Epidermal melanocyte (primary cell): ENCODE measurements at regions not wholly inside any gene's neighbourhood (a gene's known extent, or its start where the extent isn't known, plus 50 kb on each side); places are given as distances from the start of the nearest gene placed in this dataset.

Source experiments
- DNase-seq: peaks from one replicate; pipeline ENCODE4 v3.0.0; 2011; ENCODE audit warnings: low spot score; ENCODE audit not compliant: insufficient read length

DNA sequence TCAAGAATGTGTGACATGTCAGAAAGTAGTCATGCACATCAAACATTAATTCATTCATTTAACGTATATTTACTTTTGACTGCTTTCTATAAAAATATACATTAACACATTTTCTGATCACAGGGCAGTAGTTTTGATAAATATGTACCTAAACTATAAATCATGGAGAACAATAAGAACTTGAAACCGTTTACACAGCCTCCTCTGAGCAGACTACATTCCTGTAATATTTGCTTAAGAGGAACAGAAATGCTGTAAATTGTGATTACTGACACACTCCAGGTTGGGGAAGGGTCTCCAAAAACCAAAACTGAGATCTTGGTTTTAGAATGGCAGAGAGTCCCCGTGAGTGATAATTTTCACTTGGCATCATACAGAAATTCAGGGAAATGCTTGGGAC lies 120.7 kb upstream of the PPARGC1A start:
- no peak for DNase-seq

DNA sequence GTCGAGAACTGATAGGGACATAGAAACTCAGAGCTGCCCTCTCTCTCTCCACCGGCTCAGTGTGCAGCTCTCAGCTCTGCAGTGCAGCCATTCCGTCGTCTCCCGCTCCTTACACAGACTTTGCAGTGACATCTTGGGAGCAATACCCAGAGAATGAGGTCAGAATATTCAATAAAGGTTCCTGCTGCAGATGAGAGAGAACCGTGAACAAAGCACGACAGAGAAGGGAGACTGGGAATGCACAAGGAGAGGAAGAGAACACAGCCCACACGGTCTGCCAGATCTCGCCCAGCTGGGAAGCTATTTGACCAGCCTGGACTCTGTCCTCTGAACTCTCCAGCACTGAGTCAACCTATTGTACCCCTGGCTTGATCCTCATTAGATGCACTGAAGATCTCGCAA lies 118.0 kb upstream of the PPARGC1A start:
- DNase-seq: no peak

DNA sequence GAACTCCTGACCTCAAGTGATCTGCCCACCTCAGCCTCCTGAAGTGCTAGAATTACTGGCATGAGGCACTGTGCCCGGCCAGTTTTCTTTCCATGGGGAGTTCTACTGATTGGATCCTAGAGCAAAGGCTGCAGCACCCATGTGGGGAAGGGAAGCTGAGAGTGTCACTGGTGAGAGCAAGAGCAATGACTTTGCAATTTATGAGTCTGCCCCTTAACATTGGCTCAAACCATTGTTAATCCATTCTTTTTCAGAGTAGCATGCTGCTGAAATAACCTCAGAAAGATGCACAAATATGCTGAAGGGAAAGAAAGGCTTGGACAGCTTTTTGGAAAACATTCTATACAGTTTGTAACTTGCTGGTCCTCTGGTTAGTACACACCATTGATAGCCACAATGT lies 116.4 kb upstream of the PPARGC1A start:
- DNase-seq: no peak

DNA sequence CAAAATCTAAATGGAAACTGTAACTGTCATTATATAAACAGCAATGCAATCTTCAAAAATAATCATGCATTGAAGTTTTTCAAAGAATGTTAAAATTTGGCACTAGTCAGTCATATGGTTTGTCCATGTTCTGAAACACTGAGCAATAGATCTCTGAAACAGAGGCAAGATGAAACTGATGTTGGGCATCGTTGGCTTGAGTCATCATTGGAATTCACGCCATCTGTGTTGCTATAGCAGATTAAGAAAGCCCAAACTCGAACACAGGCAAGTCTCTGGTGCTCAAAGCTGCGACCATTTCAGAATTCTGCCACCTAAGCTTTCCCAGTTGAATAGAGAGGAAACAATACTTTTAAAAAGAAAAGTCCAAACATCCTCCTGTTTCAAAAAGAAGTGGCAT lies 114.1 kb upstream of the PPARGC1A start:
- no peak for DNase-seq

DNA sequence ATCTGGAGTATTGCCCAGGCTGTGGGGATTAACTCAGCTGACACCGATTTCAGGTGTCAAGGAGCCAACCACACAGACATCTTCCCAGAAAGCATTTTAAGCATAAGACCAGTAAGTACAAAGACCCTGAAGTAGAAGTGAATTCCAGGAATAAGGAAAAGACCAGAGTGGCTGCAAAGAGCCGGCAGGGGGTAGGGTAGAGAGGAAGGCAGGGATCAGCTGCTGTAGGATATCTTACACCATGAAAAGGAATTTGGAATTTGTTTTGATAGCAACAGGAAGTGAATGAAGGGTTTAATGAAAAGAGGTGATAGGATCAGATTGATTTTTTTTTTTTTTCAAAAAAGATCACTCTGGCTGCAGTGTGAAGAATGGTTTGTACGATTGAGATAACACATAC lies 113.6 kb upstream of the PPARGC1A start:
- no peak for DNase-seq

DNA sequence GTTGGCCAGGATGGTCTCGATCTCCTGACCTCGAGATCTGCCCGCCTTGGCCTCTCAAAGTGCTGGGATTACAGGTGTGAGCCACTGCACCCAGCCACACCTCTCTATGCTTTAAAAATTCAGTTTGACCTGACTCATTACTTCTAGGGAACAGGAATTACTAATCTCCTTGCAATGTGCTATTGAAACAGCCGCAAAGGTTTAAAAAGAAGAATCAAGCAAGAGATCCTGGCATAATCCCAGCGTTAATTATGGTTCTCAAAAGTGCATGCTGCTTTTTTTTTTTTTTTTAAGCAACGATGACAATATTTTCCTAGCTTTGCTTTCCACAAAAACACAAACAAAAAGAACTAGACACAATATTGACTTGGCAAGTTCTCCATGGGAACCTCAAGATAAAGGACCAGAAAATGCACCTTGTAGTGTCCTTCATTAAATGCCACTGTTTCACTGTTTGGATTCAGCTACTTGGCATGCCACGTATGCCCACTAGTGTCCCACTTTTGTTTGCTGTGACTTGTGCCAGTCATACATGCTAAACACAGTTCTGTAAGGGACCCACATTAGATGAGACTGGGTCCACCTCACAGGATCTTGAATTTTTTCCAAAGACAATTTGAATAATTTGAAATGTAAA lies 112.6 kb upstream of the PPARGC1A start:
- DNase-seq: no peak

DNA sequence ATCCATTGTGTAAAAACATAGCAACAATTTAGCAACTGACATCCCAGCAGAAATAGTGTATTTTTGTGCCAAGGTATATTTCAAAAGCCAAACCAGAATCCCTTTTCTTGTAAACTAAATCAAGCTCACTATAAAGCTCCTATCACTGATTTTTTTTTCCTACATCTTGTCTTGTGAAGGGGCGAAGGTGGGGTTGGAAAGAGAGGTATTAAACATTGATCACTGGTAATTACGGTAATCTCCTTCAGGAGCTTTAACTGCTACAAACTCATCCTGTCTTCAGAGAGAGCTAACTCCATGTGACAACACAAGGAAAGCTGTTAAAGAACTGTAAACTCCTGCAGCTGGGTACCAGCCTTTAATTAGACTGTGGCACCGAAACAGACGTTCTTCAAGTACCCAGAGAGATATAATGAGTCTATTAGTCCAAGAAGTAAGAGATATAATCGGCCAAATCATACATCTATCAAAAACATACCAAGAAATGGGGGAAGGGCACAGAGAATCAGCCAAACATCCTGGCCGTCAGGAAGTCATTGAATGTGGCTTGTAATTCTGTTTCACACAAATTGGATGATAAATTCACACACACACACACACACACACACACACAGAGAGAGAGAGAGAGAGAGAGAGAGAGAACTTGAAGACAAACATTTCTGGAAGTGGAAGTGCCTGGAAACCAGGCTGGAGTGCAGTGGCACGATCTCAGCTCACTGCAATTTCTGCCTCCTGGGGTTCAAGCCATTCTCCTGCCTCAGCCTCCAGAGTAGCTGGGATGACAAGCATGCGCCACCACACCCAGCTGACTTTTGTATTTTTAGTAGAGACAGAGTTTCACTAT lies 111.9 kb upstream of the PPARGC1A start:
- DNase-seq: no peak

DNA sequence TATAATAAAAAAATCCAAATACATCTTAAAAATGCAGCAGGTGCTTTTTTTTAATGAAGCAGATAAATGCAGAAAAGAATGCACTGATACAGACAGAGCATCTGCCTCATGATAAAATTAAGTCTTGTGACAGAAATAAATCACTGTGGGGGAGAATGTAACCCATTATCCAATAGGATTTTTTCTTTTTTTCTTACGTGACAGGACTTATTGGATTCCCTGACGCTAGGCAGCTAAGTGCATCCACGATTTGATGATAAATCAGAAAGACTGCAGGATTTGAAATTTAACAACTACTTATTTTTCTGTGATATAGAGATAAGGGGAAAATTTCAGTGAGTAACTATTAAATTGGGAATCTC lies 110.6 kb upstream of the PPARGC1A start:
- DNase-seq: no peak

DNA sequence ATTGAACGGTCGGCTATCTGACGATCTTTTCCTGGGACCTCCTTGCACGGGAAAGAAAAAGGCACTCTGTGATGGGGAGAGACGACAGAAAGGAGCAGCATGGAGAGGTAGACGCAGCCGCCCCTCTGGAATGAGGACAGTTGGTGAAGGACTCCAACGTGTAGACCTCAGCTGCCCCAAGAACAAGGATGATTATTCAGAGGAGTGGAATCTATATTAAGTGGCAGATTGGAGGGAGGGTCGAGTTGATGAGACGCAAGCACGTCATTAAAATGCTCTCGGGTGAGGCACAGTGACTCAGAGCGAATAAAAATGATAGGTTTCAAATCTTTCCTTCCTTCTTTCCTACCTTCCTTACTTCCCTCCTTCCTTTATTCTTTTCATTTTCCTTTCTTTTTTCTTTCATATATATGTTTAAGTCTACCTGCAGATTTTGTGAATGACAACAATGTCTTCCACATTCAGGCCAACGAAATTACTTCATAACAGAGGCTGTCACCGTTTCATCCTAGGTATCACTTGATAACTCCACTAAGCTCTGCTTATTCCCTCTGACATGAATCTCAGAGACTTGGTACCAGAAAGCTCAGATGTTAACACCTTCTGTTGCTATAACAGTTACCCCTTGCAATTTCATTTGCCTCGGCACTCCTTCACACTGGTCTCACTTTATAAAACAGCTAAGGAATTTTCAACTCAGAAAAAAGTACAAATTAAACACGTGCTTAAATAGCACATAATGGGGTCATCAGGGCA lies 110.0 kb upstream of the PPARGC1A start:
- no peak for DNase-seq

DNA sequence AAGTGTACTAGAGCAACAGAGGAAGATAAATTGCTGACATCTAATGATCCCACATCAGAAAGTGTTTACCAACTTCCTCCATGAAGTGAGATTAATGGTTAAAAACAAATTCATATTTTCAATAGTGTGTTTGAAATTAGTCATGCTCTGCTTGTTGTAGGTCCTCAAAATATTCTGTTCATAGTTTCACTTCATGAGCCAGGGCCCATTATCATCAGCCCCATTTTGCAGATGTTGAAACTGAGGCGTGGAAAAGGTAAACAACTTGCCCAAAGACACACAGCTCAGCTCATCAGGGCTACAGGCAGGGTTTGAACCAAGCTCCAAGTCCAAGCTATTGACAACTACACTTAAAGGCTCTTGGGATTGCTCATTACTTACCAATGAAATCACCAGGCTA lies 103.5 kb upstream of the PPARGC1A start:
- no peak for DNase-seq

DNA sequence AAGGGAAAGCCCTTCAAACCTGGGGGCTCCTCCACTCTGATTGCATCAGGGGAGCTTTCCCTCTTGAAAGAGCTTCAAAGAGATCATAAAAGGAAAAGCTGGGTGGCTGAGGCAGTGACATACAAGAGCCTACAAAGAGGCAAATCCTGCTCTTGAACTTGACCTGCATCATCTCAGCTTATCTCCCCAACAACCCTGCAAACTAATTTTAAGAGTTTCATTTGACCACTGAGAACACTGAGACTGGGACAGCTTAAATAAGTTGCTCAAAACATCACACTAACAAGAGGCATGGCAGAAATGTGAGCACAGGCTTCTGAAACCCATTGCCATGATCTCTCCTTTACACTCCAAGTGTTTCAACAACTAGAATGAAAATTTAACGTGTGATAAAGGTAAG lies 101.6 kb upstream of the PPARGC1A start:
- DNase-seq: no peak

DNA sequence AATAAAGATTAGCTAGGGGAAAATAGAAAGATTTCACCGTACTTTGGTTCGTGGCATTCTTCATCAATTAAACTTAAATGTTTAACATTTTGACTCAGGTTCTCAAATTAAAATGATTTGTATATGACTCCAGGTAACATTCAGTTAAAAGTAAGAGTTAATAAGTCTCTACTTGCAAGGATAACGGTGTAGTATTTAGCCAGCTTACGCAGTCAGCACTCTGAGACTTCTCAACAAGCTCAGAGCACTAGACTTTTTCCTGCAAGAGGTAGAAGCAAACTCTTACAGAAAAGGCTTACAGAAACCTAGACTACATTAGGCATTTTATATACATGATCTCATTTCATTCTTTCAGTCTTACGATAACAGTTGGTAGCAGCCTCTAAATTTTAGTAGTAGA lies 96.4 kb upstream of the PPARGC1A start:
- no peak for DNase-seq

DNA sequence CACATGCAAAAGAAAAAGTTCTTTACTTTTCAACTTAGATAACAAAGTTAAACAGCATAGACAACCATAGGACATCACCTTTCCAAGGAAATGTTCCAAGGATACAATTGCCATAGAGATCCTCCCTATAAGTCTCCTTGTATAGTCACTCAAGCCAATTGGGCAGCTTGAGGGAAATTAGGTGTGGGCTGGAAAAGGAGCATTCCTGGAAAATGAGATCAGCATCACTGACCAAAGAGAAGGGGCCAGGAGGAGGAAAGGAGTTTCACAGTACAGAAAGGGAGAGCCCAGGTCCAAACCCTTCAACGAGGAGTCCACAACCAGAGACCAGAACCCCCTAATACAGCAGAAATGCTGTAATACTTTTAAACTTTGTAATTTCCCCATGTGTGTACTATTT lies 91.5 kb upstream of the PPARGC1A start:
- DNase-seq: no peak

DNA sequence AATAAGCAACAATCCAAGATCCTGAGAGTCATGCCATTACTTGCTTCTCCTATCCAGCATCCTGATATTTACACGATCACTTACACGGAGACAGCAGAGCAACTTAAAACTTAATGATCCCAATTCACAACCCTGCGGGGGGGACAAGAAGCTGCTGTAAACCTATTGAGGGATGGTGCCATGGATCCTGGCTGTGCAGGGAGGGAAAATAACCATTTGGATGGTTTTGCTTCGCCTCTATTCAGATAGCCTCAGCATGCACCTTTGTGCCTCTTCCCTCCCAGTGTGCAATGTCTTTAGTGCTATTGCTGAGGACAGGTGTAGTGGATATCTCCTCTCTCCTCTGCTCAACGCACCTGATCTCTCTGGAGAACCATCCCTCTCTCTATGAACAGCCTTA lies 89.7 kb upstream of the PPARGC1A start:
- DNase-seq: no peak

DNA sequence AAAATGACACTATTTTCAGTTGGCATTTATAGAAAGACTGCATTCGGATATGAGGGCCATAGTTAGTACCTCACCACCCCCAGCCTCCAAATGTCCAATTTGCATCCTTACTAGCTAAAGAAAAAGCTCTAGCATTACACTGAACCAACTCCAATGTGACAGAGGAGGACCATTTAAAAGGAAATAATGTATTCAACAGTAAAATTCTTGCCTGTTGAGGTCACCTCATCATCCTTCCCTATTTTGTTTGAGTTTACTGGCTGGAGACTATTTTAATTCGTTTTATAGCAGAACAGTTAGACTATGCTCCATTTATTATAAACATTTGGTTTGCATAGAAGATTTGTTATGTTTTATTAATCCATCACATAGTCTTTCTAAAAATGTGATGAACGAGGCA lies 88.2 kb upstream of the PPARGC1A start:
- DNase-seq: no peak

DNA sequence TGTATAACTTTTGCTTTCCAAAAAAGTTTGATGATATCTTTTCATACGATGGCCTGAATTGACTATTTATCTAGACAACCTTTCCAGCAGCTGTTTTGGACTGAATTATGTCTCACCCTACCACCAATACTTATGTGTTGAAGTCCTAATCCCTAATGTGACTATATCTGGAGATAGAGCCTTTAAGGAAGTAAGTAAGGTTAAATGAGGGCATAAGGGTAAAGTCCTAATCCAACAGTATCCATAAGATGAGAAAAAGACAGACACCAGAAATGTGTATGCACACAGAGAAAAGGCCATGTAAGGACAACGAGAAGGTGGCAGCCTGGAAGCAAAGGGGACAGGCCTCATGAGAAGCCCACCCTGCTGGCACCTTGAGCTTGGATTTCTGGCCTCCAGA lies 86.6 kb upstream of the PPARGC1A start:
- no peak for DNase-seq

DNA sequence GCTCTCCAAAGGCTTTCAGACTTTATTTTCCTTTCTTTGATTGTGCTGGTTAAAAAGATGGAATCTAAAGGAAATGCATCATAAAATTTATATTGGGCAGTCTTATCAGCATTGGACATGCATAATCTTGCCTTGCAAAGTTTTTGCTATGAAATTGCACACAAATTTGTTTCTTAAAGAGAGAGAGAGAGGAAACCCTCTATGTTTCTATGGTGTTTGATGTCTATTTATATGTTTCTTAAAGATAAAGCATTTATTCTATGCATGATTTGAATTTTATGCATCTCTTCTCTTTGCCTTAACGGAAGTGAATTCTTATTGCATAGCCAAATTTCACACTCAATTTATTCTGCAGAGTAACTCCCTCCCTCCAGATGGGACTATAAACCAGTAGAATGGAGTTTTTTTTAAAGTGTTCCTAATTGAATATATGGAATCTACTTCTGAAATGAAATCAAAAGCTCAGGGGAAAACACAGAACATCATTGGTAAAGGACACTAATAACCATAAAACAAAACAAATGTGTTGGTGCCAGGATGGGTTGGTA lies 83.5 kb upstream of the PPARGC1A start:
- DNase-seq: no peak

DNA sequence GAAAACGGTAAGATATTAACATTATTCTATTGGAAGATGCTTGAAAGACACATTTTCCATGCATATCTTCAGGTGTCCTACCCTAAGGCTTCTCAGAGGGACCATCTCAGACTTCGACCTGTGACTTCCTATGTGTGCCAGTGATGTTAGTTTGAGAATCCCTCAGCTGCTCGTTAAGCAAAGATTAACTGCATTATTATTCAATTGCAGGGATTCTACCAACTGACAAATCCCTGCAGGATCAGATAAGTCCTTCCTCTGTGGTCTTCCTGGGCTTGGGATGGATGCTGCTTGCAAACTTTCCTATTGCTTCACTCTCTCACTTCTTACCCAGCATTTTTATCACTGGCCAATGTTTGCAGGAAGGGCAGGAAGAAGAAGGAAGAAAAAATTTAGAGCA lies 83.0 kb upstream of the PPARGC1A start:
- no peak for DNase-seq

DNA sequence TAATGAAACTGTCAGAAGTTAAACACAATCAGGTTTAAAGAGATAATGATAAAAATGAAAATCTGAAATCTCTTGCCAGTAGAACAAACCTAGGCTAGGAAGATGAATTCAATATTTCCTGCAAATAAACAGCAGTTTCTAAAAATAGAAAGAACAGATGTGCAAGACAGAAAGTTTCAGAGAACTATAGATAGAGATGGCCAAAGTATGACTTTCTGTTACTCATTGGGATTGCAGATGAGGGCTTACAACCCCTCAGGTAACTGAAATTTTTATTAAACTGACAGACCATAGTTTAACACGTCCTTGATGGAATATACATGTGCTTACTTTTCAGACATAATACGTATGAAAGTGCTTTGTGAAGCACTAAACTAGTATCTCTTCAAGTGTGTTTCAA lies 82.3 kb upstream of the PPARGC1A start:
- DNase-seq: no peak

DNA sequence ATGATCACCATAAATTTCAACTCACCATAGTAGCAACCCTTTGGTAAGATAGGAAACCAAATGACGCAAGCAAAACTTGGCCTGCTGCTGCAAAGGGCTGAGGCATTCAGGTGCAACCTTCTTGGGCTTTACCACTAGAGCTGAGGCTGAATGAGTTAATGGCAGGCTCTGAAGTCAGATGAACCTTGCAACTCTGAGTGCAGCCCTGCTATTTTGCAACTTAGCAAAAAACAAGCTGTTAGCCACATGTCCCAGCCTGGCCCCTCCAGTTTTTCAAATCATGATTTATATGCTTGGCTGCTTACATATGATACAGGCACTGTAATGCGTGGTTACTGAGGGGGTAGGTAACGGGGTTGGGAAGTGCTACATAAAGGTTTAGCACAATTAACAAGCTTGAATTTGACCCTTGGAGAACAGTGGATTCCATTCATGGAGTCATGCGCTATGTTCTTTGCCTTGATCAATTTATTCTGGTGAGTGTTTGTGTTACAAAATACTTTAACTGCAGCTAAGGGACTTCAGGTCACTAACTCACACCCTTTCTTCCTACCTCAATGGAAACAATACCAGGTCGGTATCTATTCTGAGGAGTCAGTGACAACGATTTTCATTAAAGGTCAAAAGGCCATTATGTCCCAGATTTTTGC lies 80.5 kb upstream of the PPARGC1A start:
- DNase-seq: no peak

DNA sequence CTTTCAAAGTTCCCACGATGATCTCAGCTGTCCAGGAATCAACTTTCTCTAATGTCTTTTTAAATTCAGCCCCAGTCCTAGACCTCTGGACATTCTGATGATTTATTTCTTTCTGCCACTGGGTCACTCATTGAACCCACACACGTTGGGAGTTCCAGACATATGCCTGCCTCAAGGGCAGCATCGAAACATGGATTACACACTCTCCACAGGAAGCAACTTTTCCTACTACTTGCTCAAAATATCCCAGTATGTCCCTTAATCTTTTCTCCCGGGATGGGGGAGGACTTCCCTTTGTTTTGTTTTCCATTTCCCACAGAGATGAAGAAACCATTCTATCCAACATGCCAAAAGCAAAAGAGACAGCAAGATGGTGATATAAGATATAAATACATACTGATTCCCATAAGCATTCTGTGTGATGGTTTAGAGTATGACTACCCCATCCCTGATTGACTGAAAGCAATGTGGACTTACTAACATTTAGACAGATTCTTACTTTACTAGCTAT lies 79.8 kb upstream of the PPARGC1A start:
- DNase-seq: no peak

DNA sequence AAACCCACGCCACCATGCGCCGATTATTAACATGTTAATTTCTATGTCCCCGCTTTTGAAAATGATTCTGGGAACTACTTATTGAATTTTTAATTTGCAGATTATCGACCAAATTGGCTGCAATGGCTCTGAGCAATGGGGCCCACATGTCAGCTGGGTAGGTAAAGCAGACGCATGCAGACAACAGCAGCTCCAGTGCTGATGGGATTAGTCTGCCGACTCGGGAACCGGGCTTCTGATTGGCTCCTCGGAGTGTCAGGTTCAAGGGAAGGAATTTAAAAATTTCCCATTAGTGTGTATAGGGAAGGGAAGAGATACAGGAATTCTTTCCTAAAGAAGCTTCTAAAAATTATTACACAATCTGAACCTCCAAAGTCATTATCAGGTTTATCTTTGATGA lies 77.4 kb upstream of the PPARGC1A start:
- DNase-seq: no peak
